H1 (cell line): ENCODE measurements at regions not wholly inside any gene's neighbourhood (a gene's known extent, or its start where the extent isn't known, plus 50 kb on each side); places are given as distances from the start of the nearest gene placed in this dataset.

ENCODE experiments used
- CTCF ChIA-PET: fragments of 300-600 bp; sonication (Branson Sonifier 250); formaldehyde crosslinking; loops from one replicate; lab custom pipeline; 2021; ENCODE audit not compliant: partially characterized antibody; lab: Charles Lee
- POLR2A ChIA-PET: fragments of 300-600 bp; sonication (Branson Sonifier 250); formaldehyde crosslinking; loops from one replicate; lab custom pipeline; 2021; ENCODE audit warnings: inconsistent platforms; ENCODE audit not compliant: partially characterized antibody; lab: Charles Lee
- DNase-seq, 2 experiments: peaks; one replicate each; pipeline versions ENCODE4 v3.0.0 to v3.0.0-alpha.2; 2010 to 2022; ENCODE audit warnings: low spot score in 2 of 2, low read depth in 1 of 2, mixed read lengths in 1 of 2
- FAIRE-seq: peaks from 2 replicates; lab custom pipeline; 2011; peaks lifted over from hg19 to GRCh38; lab: Jason Lieb, UNC
- H2AFZ ChIP-seq: 2 replicates; pipeline ENCODE4 v1.8.1; 2012; ENCODE audit warnings: low read length, inconsistent platforms
- H2AK5ac ChIP-seq: 2 replicates; pipeline ENCODE4 v1.6.1; 2013; ENCODE audit warnings: low read depth, low read length
- H2BK120ac ChIP-seq: replicated peaks from 2 replicates; pipeline ENCODE3; 2013; ENCODE audit warnings: low read depth, low read length, inconsistent platforms
- H2BK12ac ChIP-seq: 2 replicates; pipeline ENCODE4 v1.6.1; 2013; ENCODE audit warnings: low read depth, low read length
- H2BK15ac ChIP-seq: 2 replicates; pipeline ENCODE4 v1.6.1; 2013; ENCODE audit warnings: low read length
- H2BK20ac ChIP-seq: 2 replicates; pipeline ENCODE4 v1.6.1; 2013; ENCODE audit warnings: low read length
- H2BK5ac ChIP-seq: 2 replicates; pipeline ENCODE4 v1.6.1; 2013; ENCODE audit warnings: low read depth, low read length
- H3K14ac ChIP-seq: 2 replicates; pipeline ENCODE4 v1.6.1; 2013; ENCODE audit warnings: inconsistent platforms; ENCODE audit not compliant: insufficient read length
- H3K18ac ChIP-seq: 2 replicates; pipeline ENCODE4 v1.6.1; 2013; ENCODE audit warnings: low read length; ENCODE audit errors: extremely low read depth
- H3K23ac ChIP-seq: 2 replicates; pipeline ENCODE4 v1.6.1; 2013; ENCODE audit warnings: inconsistent platforms; ENCODE audit not compliant: insufficient read length
- H3K23me2 ChIP-seq: 2 replicates; pipeline ENCODE4 v1.6.1; 2013; ENCODE audit warnings: low read depth, low read length
- H3K27ac ChIP-seq: 2 replicates; pipeline ENCODE4 v1.6.1; 2011; ENCODE audit warnings: low read depth, low read length, inconsistent platforms
- H3K27me3 ChIP-seq, 4 experiments: replicated peaks in 1 of 4; 1 replicate in 1 of 4; 2 replicates in 3 of 4; pipeline versions ENCODE4 v1.6.1 to v1.8.1; 2011 to 2013; ENCODE audit warnings: low read length in 3 of 4, mild to moderate bottlenecking in 3 of 4, inconsistent platforms in 2 of 4, mixed read lengths in 2 of 4, moderate library complexity in 1 of 4; ENCODE audit not compliant: control insufficient read depth in 3 of 4, insufficient read depth in 3 of 4; ENCODE audit errors: extremely low read depth in 1 of 4
- H3K36me3 ChIP-seq, 4 experiments: 2 replicates each; pipeline versions ENCODE4 v1.6.1 to v1.8.1; 2011 to 2013; ENCODE audit warnings: mild to moderate bottlenecking in 4 of 4, low read length in 3 of 4, moderate library complexity in 2 of 4, control low read depth in 1 of 4, inconsistent platforms in 1 of 4; ENCODE audit not compliant: insufficient read depth in 4 of 4, control insufficient read depth in 2 of 4
- H3K4ac ChIP-seq: replicated peaks from 2 replicates; pipeline ENCODE3; 2013; ENCODE audit warnings: low read length, low read depth, mixed read lengths, inconsistent platforms; ENCODE audit not compliant: insufficient read length
- H3K4me1 ChIP-seq, 4 experiments: replicated peaks in 1 of 4; 1 replicate in 1 of 4; 2 replicates in 3 of 4; pipeline versions ENCODE4 v1.6.1 to v1.8.1; 2011 to 2013; ENCODE audit warnings: low read length in 3 of 4, inconsistent platforms in 2 of 4, mixed read lengths in 1 of 4; ENCODE audit not compliant: insufficient read depth in 4 of 4, control insufficient read depth in 3 of 4
- H3K4me2 ChIP-seq, 2 experiments: 2 replicates each; pipeline versions ENCODE4 v1.6.1 to v1.8.1; 2011 to 2013; ENCODE audit warnings: low read depth in 2 of 2, low read length in 2 of 2, control low read depth in 1 of 2, inconsistent platforms in 1 of 2, mild to moderate bottlenecking in 1 of 2; ENCODE audit not compliant: insufficient read depth in 1 of 2
- H3K4me3 ChIP-seq, 4 experiments: fragments of 200-600, 300-600 bp in 1 of 4; sonication (generic), shearing (Covaris generic), sonication (Bioruptor Twin) in 1 of 4; 2 replicates each; pipeline versions ENCODE4 v1.5.1 to v1.8.1; 2011 to 2016; ENCODE audit warnings: low read length in 4 of 4, low read depth in 3 of 4, control low read depth in 2 of 4, inconsistent platforms in 2 of 4, mild to moderate bottlenecking in 2 of 4, mixed read lengths in 1 of 4, moderate library complexity in 1 of 4; ENCODE audit not compliant: insufficient read depth in 2 of 4; ENCODE audit errors: extremely low read depth in 1 of 4
- H3K56ac ChIP-seq: replicated peaks from 2 replicates; pipeline ENCODE3; 2013; ENCODE audit warnings: low read depth, mild to moderate bottlenecking, mixed read lengths, low read length, inconsistent platforms; ENCODE audit not compliant: insufficient read length
- H3K79me1 ChIP-seq: 2 replicates; pipeline ENCODE4 v1.6.1; 2013; ENCODE audit warnings: low read depth, low read length, control low read depth
- H3K79me2 ChIP-seq, 2 experiments: 2 replicates each; pipeline versions ENCODE4 v1.6.1 to v1.8.1; 2012 to 2013; ENCODE audit warnings: low read length in 2 of 2, mild to moderate bottlenecking in 2 of 2, inconsistent platforms in 1 of 2; ENCODE audit not compliant: insufficient read depth in 2 of 2, control insufficient read depth in 1 of 2
- H3K9ac ChIP-seq, 4 experiments: replicated peaks in 1 of 4; 1 replicate in 1 of 4; 2 replicates in 3 of 4; pipeline versions ENCODE4 v1.6.1 to v1.8.1; 2011 to 2013; ENCODE audit warnings: low read depth in 3 of 4, low read length in 3 of 4, control low read depth in 2 of 4, mild to moderate bottlenecking in 2 of 4, moderate library complexity in 2 of 4, inconsistent platforms in 1 of 4; ENCODE audit errors: extremely low read depth in 1 of 4
- H3K9me3 ChIP-seq, 2 experiments: 2 replicates each; pipeline versions ENCODE4 v1.6.1 to v1.8.1; 2012 to 2013; ENCODE audit warnings: mild to moderate bottlenecking in 2 of 2, moderate library complexity in 2 of 2, control low read depth in 1 of 2, inconsistent platforms in 1 of 2, low read depth in 1 of 2, low read length in 1 of 2, mixed read lengths in 1 of 2; ENCODE audit not compliant: insufficient read depth in 2 of 2
- H4K20me1 ChIP-seq, 2 experiments: replicated peaks in 1 of 2; 2 replicates each; pipeline versions ENCODE3 to v1.8.1; 2011 to 2013; ENCODE audit warnings: inconsistent platforms in 2 of 2, low read length in 2 of 2, mild to moderate bottlenecking in 1 of 2; ENCODE audit not compliant: insufficient read depth in 2 of 2, control insufficient read depth in 1 of 2
- H4K5ac ChIP-seq: 2 replicates; pipeline ENCODE4 v1.6.1; 2013; ENCODE audit warnings: low read length, low read depth, mixed read lengths, inconsistent platforms; ENCODE audit not compliant: insufficient read length
- H4K8ac ChIP-seq: 2 replicates; pipeline ENCODE4 v1.8.0; 2013; ENCODE audit warnings: mild to moderate bottlenecking, moderate library complexity, low read length, inconsistent platforms; ENCODE audit not compliant: insufficient read depth; ENCODE audit errors: extremely low read depth
- H4K91ac ChIP-seq: replicated peaks from 2 replicates; pipeline ENCODE3; 2013; ENCODE audit warnings: low read length, mixed read lengths, inconsistent platforms; ENCODE audit not compliant: insufficient read length
- ATF2 ChIP-seq: IDR thresholded peaks from 2 replicates; pipeline ENCODE4 v1.6.1; 2012; ENCODE audit warnings: low read length, inconsistent platforms
- RAD21 ChIP-seq, 2 experiments: IDR thresholded peaks in 1 of 2; conservative IDR thresholded peaks in 1 of 2; 2 replicates each; pipeline ENCODE4 v1.6.1; 2011; ENCODE audit warnings: low read depth in 2 of 2, low read length in 2 of 2, improper control_type of control experiment in 1 of 2, inconsistent platforms in 1 of 2, mild to moderate bottlenecking in 1 of 2, moderate library complexity in 1 of 2
- WGBS, 2 experiments: shearing (Covaris generic) in 1 of 2; methylation state at CpG; one replicate each; pipeline versions ENCODE4 v1.1.6 to v1.1.7; 2013 to 2015; ENCODE audit warnings: low lambda C conversion rate in 2 of 2, mixed read lengths in 2 of 2, inconsistent platforms in 1 of 2, low coverage in 1 of 2, missing lambda C conversion rate in 1 of 2; ENCODE audit not compliant: insufficient replicate concordance in 2 of 2, insufficient coverage in 1 of 2, insufficient read length in 1 of 2; ENCODE audit errors: extremely low coverage in 1 of 2, missing lambda C conversion rate in 1 of 2; 5-methylcytosine and 5-hydroxymethylcytosine counted together

DNA sequence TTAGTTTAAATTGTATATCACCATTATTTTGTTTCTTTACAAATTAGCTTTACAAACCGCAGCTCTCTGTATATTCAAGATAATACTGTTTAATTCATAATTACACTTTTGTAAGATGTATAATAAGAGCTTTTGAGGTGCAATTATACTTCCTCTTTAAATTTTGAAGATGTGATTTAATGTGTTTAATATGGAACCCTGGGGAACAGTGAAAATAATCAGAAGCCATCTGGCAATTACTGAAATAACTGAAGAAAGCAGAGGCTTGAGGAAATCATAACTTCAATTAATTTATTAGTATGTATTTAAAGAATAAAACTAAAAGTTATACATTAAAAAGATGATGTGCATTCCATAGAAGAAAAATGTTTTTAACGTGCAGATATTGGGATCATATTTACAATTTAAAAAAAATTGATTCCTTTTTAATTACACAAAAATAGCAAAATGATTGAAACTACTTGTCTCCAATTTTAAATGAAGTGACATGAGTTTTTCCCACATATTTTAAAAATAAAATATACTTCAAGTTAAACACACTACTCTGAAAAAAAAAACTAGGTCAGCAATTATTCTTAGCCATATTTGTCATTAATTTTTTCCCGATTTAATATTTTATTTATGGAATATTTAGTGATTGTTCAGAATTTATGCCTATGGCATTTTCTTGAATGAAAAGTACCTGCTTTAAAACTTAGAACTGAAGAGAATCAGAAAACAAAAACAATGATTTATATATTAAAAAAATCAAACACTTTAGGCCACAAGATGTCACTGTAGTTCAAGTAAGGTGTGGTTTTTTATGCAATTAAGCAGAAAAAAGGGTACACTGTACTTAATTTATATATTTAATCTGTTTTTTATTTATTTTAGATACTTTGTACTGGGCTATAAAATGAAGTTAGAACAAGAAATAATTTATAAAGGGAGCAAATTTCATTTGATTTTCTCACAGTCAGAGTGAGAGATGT, 942.7 kb upstream of the NDST4 start:
- Histone ChIP-seq H3K9ac (no peak overlapping the region), H3K56ac (no peak overlapping the region), H3K9me3 (peaks cover 0 to 7% of the 10 kb centered on the region in 2 experiments; a peak in 1 of 4 replicates), H2AFZ (no peak overlapping the region), H2BK5ac (no peak overlapping the region), H3K79me2 (no peaks in the 10 kb centered on the region), H3K18ac (no peak overlapping the region), H3K4me2 (no peak overlapping the region), H3K79me1 (no peaks in the 10 kb centered on the region), H3K27me3 (no peaks in the 10 kb centered on the region), H3K4me1 (no peaks in the 10 kb centered on the region), H2BK12ac (no peak overlapping the region), H4K8ac (no peak overlapping the region), H2AK5ac (no peak overlapping the region), H2BK20ac (no peak overlapping the region), H3K27ac (no peak overlapping the region), H4K20me1 (no peaks in the 10 kb centered on the region), H3K23me2 (no peaks in the 10 kb centered on the region), H4K91ac (no peak overlapping the region), H4K5ac (no peak overlapping the region), H3K4me3 (no peak overlapping the region), H2BK15ac (no peak overlapping the region), H3K23ac (no peak overlapping the region), H3K14ac (no peak overlapping the region), H3K36me3 (no peaks in the 10 kb centered on the region), H3K4ac (no peak overlapping the region), H2BK120ac (no peak overlapping the region)
- DNase-seq, result no peak
- ChIA-PET POLR2A (no interaction called here), CTCF (interaction anchor here (1.0 kb wide), 1 partner anchor 11 kb away, joined by 3 read pairs; no protein-coding TSS in a partner anchor)
- TF ChIP-seq ATF2 (no peak), RAD21 (IDR thresholded peaks at IDR 0.05 in 1 of 2, conservative IDR thresholded peaks at IDR 0.05 in 1 of 2; ENCODE audit: low read depth in 2 of 2, low read length in 2 of 2) (peak in 1 of 2 experiments; percentile 42; a peak in 3 of 4 replicates)
- 74% methylated on average over 3 of the region's 3 CpGs; no CpG with 5 or more reads in 1 of the 2 experiments for WGBS, 2 experiments
- FAIRE-seq, result no peak
